ENCODE measurements at regions not wholly inside any gene's neighbourhood (a gene's known extent, or its start where the extent isn't known, plus 50 kb on each side); places are given as distances from the start of the nearest gene placed in this dataset.

DNA sequence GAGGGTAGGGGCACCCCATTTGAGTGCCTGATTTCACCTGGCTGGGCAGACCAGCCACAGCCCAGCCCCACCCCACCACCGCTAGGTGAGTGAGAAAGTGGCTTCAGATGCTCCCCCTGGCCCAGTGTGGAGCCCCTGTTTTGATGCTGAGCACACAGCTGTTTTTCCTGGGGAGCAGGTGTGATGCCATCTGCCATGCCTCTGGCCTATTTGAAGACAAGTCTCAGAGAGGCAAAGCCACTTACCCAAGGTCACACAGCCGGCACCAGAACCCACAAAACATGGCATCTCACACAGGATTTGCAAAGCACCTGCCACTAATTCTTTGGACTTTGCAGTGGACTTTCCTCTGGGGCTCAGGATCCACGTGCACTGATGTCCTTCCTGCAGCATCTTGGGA, 131.3 kb downstream of the INHBB start:
- DNase-seq (ENCODE audit: low read depth) = no peak

- DNase-seq (ENCODE audit: low read depth) = no peak
These were observed 132.0 kb downstream of the INHBB start for GRCh38 chr2:120477831-120478481.

DNA sequence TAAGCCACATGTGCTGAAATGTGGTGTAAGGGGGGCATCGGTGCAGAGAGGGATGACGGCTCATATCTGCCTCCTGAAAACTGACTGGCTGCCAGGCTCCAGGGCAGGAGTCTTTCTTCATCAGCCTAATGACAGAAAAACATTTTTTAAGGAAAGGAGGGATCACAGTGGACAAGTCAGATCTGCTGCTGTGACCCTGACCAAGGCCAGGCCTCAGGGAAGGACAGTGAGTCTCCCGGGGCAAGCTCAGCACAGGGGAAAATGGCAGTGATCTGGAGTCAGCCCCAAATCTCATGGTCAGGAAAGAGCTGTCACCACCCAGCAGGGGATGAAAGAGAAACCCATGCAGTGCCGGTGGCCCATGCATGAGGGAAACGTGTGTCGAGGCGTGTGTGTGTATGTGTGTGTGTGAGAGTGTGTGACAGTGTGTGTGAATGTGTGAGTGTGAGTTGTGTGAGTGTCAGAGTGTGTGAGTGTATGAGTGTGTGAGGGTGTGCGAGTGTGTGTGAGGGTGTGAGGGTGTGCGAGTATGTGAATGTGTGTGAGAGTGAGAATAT, 134.5 kb downstream of the INHBB start:
- DNase-seq (ENCODE audit: low read depth) = no peak

DNA sequence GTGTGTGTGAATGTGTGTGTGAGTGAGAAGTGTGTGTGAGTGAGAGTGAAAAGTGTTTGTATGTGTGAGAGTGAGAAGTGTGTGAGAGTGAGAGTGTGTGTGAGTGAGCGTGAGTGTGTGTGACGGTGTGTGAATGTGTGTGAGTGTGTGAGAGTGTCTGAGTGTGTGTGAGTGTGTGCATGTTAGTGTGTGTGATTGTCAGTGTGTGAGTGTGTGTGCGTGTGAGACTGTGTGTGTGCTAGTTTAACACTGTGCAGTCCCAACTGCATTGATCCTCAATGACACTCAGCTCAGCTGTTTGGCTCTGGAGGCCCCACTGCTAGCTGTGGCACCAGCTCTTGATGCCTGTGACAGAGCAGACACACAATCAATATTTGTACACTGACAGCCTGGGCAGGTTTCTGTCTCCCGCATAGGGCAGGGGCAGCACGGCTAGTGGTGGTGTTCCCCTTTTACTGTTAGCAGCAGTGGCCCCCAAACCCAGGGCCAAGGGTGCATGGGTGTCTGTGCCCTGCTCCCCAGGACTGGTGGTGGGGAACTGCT, 135.0 kb downstream of the INHBB start:
- no peak for DNase-seq (ENCODE audit: low read depth)

- no peak for DNase-seq (ENCODE audit: low read depth)
These were observed 135.7 kb downstream of the INHBB start for GRCh38 chr2:120481446-120482194.

DNA sequence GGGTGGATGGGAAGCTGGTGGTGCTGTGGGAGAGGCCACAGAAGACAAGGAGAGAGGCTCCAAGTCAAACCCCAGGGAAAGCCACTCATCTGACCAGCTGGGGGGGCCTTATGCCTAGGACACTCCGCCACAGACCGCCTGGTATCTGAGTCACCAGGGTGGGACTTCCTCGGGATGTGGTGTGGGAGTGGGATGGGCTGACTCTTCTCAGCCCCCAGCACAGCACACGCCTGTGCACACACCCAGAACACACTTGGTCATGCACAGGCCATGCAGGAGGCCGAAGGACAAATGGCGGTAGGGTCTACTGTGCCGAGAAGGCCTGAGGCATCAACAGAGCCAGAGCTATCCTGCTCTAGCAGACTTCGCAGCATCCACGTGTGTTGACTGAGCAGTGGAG, 136.4 kb downstream of the INHBB start:
- no peak for DNase-seq (ENCODE audit: low read depth)

GRCh38 chr2:120483355-120483754, 137.4 kb downstream of the INHBB start:
- DNase-seq (ENCODE audit: low read depth) = no peak

DNA sequence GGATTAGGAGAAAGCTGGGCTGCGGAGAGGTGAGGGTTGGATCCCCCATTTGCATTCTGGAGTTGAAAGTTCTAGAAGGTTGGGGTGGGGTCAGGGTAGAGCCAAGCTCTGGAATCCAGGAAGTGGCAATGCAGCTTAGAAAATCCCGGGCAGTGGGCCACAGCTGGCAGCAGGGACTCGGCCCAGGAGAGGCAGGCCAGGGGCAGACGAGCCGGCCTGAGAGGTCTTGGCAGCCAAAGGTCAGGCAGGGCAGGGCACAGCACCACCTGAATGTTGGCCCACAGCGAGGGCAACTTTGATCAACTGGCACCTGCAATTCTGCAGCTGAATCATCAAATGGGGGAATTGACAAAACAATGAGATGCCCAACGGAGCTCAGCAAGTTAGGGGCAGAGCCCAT, 139.2 kb downstream of the INHBB start:
- no peak for DNase-seq (ENCODE audit: low read depth)

GRCh38 chr2:120486441-120486840, 140.5 kb downstream of the INHBB start:
- no peak for DNase-seq (ENCODE audit: low read depth)

- no peak for DNase-seq (ENCODE audit: low read depth)
These were observed 141.0 kb downstream of the INHBB start for GRCh38 chr2:120486946-120487345.

DNA sequence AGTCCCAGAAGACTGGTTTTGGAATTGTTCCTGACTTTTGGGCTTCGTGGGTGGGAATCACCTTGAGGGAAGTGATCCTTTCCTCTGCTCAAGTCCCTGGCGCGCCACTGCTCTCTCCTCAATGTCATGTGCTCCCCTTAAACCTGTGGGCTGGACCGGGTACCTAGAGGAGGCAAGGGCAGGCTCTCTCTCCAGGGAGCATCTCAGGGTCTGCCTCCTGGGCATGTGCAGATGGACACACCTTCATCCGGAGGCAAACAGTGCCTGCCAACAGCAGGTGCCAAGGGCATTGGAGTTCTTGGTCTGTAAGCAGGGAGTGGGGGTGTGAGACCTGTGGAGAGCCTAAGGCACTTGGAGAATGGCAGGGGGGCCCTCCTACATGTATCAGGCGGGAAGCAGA, 142.6 kb downstream of the INHBB start:
- DNase-seq (ENCODE audit: low read depth) = no peak

DNA sequence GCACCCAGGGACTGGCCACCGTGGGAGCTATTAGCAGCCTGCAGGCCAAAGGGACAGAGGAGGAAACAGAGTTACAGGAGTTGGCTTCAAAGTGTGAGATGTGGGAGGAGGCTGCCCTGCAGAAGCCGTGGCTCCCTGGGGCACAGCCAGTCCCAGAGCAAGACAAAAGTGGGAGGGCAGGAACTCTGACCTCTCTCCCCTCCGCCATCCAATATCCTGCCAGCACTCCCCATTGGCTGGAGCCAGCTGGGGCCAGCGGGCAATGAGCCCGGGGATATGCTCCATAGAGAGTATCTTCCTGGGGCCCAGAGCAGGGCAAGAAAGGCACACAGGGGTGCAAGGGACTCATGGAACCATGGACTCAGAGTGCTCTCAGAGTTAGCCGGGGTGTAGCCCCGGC, 143.1 kb downstream of the INHBB start:
- DNase-seq (ENCODE audit: low read depth) = no peak

GRCh38 chr2:120490091-120490798, 144.3 kb downstream of the INHBB start:
- no peak for DNase-seq (ENCODE audit: low read depth)

DNA sequence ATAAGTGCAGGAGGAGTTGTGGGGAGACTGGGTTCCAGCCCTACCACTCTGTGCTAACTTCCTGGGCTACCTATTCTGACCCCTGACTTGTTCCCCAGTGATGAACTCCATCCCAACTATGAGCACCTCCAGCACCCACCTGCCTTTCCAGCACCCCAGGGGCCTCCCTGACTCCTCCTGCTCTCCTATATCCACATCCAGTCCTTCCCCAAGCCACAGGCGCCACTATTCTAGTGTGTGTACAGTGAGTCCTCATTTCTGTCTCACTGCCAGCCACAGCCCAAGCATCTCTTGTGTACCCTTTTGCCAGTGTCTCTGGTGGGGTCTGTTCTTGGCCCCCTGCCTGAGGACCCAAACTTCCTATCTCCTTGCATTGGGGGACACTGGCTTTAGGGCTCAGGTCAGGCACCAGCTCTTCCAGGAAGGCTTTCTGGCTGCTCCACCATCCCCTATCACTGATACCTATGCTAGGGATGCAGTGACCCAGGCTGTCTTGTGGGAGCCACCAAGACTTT, 145.2 kb downstream of the INHBB start:
- no peak for DNase-seq (ENCODE audit: low read depth)

- no peak for DNase-seq (ENCODE audit: low read depth)
These were observed 147.3 kb downstream of the INHBB start for GRCh38 chr2:120493231-120493630.

DNA sequence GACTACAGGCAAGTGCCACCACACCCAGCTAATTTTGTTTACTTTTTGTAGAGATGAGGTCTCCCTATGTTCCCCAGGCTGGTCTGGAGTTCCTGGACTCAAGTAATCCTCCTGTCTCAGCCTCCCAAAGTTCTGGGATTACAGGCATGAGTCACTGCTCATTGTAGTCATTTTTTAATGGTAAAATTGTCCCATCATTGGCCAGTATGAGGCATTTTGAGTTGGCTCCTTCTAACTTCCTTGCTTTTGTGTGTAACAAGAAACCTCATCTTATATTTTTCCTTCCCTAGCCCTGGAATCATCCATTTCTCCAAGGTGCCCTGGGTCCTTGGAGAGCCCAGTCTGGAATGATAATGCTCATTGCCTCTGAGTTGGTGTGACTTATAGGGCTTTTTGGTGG, 148.5 kb downstream of the INHBB start:
- no peak for DNase-seq (ENCODE audit: low read depth)

- no peak for DNase-seq (ENCODE audit: low read depth)
These were observed 149.7 kb downstream of the INHBB start for GRCh38 chr2:120495586-120495985.

GRCh38 chr2:120496235-120496634, 150.3 kb downstream of the INHBB start:
- no peak for DNase-seq (ENCODE audit: low read depth)

DNA sequence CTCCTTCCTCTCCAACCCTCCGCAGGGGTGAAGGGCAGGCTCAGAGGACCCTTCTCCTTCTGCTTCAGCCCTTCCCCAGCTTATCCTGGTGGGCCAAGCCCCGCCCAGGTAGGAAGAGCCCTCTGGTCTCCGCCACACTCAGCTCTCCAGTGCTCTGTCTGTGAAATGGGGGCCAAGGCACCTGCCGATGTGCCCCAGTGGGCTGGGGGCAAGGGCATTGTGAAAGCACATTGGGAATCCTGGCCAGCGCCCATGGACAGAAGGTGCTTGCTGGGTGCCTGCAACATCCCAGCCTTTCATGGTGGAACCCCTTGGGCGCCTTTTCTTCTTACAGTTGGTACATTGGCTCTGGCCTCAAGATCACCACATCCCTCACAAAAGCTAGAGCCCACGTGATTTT, 150.8 kb downstream of the INHBB start:
- DNase-seq (ENCODE audit: low read depth) = no peak

DNA sequence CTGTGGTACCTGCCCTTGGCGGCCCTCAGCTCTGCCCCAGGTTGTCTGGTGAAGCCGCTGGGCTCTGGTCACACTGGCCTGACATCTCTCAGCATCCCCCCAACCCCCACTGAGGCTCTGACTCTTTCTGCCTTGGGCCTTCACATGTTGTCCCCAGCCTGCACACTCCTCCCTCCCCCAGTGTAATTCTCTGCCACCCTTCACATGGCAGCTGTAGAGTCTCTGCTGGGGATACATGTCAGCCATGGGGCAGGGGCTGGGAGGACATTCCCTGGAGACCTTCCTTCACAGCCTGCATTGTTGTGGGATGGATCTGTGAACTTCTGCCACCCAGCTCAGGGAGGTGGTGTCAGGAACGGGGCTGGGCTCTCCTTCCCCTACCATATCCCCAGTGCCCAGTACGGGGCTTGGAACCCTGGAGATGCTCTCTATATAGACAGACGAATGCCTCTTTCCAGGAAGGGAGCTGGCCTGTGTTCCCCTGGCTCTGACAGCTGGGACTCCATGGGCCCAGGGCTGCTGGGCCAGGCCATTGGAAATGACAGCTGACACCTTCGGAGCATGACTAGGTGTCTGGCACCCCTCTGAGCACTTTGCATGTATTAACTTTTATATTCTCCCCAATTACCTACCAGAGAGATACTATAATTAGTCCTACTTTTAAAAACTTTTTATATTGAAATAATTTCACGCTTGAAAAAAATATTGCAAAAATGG, 151.5 kb downstream of the INHBB start:
- no peak for DNase-seq (ENCODE audit: low read depth)

GRCh38 chr2:120498121-120498520, 152.2 kb downstream of the INHBB start:
- no peak for DNase-seq (ENCODE audit: low read depth)

All from stimulated activated CD8-positive, alpha-beta memory T cell treated with anti-CD3 and anti-CD28 coated beads, Interleukin-7, amount 100 ng/mL, for 24 hours (primary cell).